T-cell (primary cell): ENCODE measurements at regions not wholly inside any gene's neighbourhood (a gene's known extent, or its start where the extent isn't known, plus 50 kb on each side); places are given as distances from the start of the nearest gene placed in this dataset.

Source experiments
- ATAC-seq, 4 experiments: fragments of 200-7000 bp in 3 of 4; fragments of 150-1000 bp in 1 of 4; cut with Tn5 transposase; replicated peaks in 1 of 4; 1 replicate in 3 of 4; 2 replicates in 1 of 4; pipeline ENCODE4 v1.10.0; 2021; ENCODE audit warnings: moderate library complexity in 3 of 4, mild to moderate bottlenecking in 2 of 4, moderate number of reproducible peaks in 1 of 4
- CTCF ChIA-PET, 2 donors: fragments of 300-600 bp; sonication (Branson Sonifier 250); formaldehyde crosslinking; loops; one replicate each; lab custom pipeline; 2022; ENCODE audit warnings: antibody characterized with exemption in 2 of 2; lab: Charles Lee
- POLR2A ChIA-PET, 2 donors: fragments of 300-600 bp; sonication (Branson Sonifier 250); formaldehyde crosslinking; loops; one replicate each; lab custom pipeline; 2022; ENCODE audit warnings: antibody characterized with exemption in 2 of 2; lab: Charles Lee
- DNase-seq, 35 experiments: peaks; one replicate each; pipeline versions ENCODE4 v3.0.0 to v3.0.0-alpha.2; 2013 to 2023
- H3K27ac ChIP-seq: one replicate; pipeline ENCODE4 v1.5.1; 2013; ENCODE audit warnings: low read length
- H3K27me3 ChIP-seq, 2 experiments: replicated peaks in 1 of 2; 1 replicate in 1 of 2; 2 replicates in 1 of 2; pipeline versions ENCODE4 v1.6.1 to v1.7.0; 2013; ENCODE audit warnings: low read length in 1 of 2, mixed read lengths in 1 of 2; ENCODE audit not compliant: control insufficient read depth in 2 of 2, insufficient read depth in 2 of 2; ENCODE audit errors: extremely low read depth in 1 of 2
- H3K36me3 ChIP-seq, 2 donors: 1 replicate in 1 of 2; 2 replicates in 1 of 2; pipeline versions ENCODE4 v1.6.1 to v1.7.0; 2013; ENCODE audit warnings: low read length in 1 of 2; ENCODE audit not compliant: control insufficient read depth in 2 of 2, insufficient read depth in 1 of 2; ENCODE audit errors: extremely low read depth in 1 of 2
- H3K4me1 ChIP-seq, 2 experiments: 1 replicate in 1 of 2; 2 replicates in 1 of 2; pipeline versions ENCODE4 v1.6.1 to v1.7.0; 2013; ENCODE audit warnings: low read length in 2 of 2, mixed read lengths in 1 of 2; ENCODE audit not compliant: insufficient read depth in 2 of 2, control insufficient read depth in 1 of 2; ENCODE audit errors: extremely low read depth in 1 of 2
- H3K4me3 ChIP-seq, 2 donors: 1 replicate in 1 of 2; 2 replicates in 1 of 2; pipeline versions ENCODE4 v1.5.1 to v1.7.0; 2013; ENCODE audit warnings: mild to moderate bottlenecking in 2 of 2, low read length in 1 of 2, moderate library complexity in 1 of 2; ENCODE audit not compliant: control insufficient read depth in 1 of 2; ENCODE audit errors: extremely low read depth in 1 of 2
- H3K9me3 ChIP-seq: 2 replicates; pipeline ENCODE4 v1.7.0; 2013
- H3K27ac Mint-ChIP-seq, 2 donors: one replicate each; pipeline ENCODE4 v1.8.0; 2020 to 2021; ENCODE audit warnings: mild to moderate bottlenecking in 2 of 2, mixed read lengths in 2 of 2
- H3K27me3 Mint-ChIP-seq, 2 donors: one replicate each; pipeline ENCODE4 v1.8.0; 2021 to 2022; ENCODE audit warnings: mixed read lengths in 2 of 2
- H3K36me3 Mint-ChIP-seq: one replicate; pipeline ENCODE4 v1.8.0; 2021; ENCODE audit warnings: mixed read lengths
- H3K4me1 Mint-ChIP-seq, 3 donors: one replicate each; pipeline ENCODE4 v1.8.0; 2020 to 2022; ENCODE audit warnings: mixed read lengths in 3 of 3, mild to moderate bottlenecking in 1 of 3
- H3K4me3 Mint-ChIP-seq, 3 donors: one replicate each; pipeline ENCODE4 v1.8.0; 2020 to 2022; ENCODE audit warnings: mild to moderate bottlenecking in 3 of 3, mixed read lengths in 3 of 3, moderate library complexity in 3 of 3
- H3K9me3 Mint-ChIP-seq, 3 donors: one replicate each; pipeline ENCODE4 v1.8.0; 2020 to 2022; ENCODE audit warnings: mixed read lengths in 3 of 3
- WGBS: methylation state at CpG from one replicate; pipeline ENCODE4 v1.1.5; 2013; ENCODE audit warnings: missing lambda C conversion rate; ENCODE audit not compliant: insufficient coverage; 5-methylcytosine and 5-hydroxymethylcytosine counted together

- POLR2A ChIA-PET = no interaction called here
- WGBS = no CpG with 5 or more reads among the region's 1 CpG
- no peaks in the 10 kb centered on the region for H3K36me3 Mint-ChIP-seq
- Histone ChIP-seq H3K9me3 (no peaks in the 10 kb centered on the region), H3K27me3 (peaks cover 0 to 5% of the 10 kb centered on the region in 2 experiments), H3K36me3 (no peaks in the 10 kb centered on the region), H3K4me3 (no peak overlapping the region), H3K4me1 (no peaks in the 10 kb centered on the region), H3K27ac (no peak overlapping the region)
- CTCF ChIA-PET = no interaction called here
- peaks cover 4 to 9% of the 10 kb centered on the region in 2 donors for H3K27me3 Mint-ChIP-seq
- DNase-seq (no peak), ATAC-seq (no peak)
- no peak overlapping the region for H3K4me3 Mint-ChIP-seq
- H3K9me3 Mint-ChIP-seq = no peaks in the 10 kb centered on the region
- H3K4me1 Mint-ChIP-seq = no peaks in the 10 kb centered on the region
- no peak overlapping the region for H3K27ac Mint-ChIP-seq
Measured at GRCh38 chr15:62828364-62828763, 214.2 kb upstream of the TPM1 start.

GRCh38 chr15:62832231-62832630, 210.3 kb upstream of the TPM1 start:
- ChIA-PET POLR2A (no interaction called here), CTCF (no interaction called here)
- Histone ChIP-seq H3K27ac (no peak overlapping the region), H3K4me1 (no peaks in the 10 kb centered on the region), H3K4me3 (no peak overlapping the region), H3K36me3 (no peaks in the 10 kb centered on the region), H3K9me3 (no peaks in the 10 kb centered on the region), H3K27me3 (no peaks in the 10 kb centered on the region)
- H3K36me3 Mint-ChIP-seq = no peaks in the 10 kb centered on the region
- no CpG with 5 or more reads among the region's 2 CpGs for WGBS
- no peaks in the 10 kb centered on the region for H3K9me3 Mint-ChIP-seq
- H3K4me1 Mint-ChIP-seq = no peaks in the 10 kb centered on the region
- no peak overlapping the region for H3K27ac Mint-ChIP-seq
- ATAC-seq (no peak), DNase-seq (no peak)
- H3K4me3 Mint-ChIP-seq = no peak overlapping the region
- peaks cover 2 to 4% of the 10 kb centered on the region in 2 donors for H3K27me3 Mint-ChIP-seq

DNA sequence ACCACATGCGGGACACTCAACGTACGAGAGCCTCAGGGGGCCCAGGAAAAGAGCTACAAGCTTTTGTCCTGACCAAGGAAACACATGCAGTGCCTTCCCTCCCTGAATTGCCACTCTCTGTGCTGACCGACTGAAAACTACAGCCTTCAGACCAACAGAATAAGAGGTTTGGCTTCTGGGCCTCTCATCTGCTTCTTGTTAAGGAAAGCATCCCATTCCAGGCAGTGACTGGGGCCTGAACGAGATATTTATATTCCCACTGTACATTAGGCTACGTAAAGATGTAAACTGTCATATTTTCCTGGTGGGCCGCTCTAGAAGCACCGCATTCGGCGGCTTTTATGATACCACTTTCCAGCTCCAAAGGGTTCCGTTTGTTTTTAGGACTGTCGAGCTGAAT, 208.9 kb upstream of the TPM1 start:
- H3K36me3 ChIP-seq = no peaks in the 10 kb centered on the region
- Mint-ChIP-seq H3K4me1 (no peaks in the 10 kb centered on the region), H3K9me3 (no peaks in the 10 kb centered on the region), H3K4me3 (no peak overlapping the region), H3K36me3 (no peaks in the 10 kb centered on the region), H3K27me3 (peaks cover 2 to 4% of the 10 kb centered on the region in 2 donors), H3K27ac (no peak overlapping the region)
- DNase-seq (no peak), ATAC-seq (no peak)
- no peaks in the 10 kb centered on the region for H3K9me3 ChIP-seq
- POLR2A ChIA-PET = no interaction called here
- H3K27me3 ChIP-seq = no peaks in the 10 kb centered on the region
- CTCF ChIA-PET = no interaction called here
- no peak overlapping the region for H3K27ac ChIP-seq
- no peak overlapping the region for H3K4me3 ChIP-seq
- 92% methylated on average over 12 of the region's 12 CpGs for WGBS
- H3K4me1 ChIP-seq = no peaks in the 10 kb centered on the region

GRCh38 chr15:62834686-62835329, 207.7 kb upstream of the TPM1 start:
- Mint-ChIP-seq H3K9me3 (no peaks in the 10 kb centered on the region), H3K4me1 (no peaks in the 10 kb centered on the region), H3K27me3 (peaks cover 2% of the 10 kb centered on the region in 2 donors), H3K36me3 (no peaks in the 10 kb centered on the region), H3K27ac (no peak overlapping the region), H3K4me3 (no peak overlapping the region)
- Histone ChIP-seq H3K27ac (no peak overlapping the region), H3K4me1 (no peaks in the 10 kb centered on the region), H3K4me3 (no peak overlapping the region), H3K36me3 (no peaks in the 10 kb centered on the region), H3K9me3 (no peaks in the 10 kb centered on the region), H3K27me3 (no peaks in the 10 kb centered on the region)
- DNase-seq (no peak), ATAC-seq (no peak)
- CTCF ChIA-PET = no interaction called here
- POLR2A ChIA-PET = no interaction called here
- WGBS = no CpG with 5 or more reads among the region's 7 CpGs

DNA sequence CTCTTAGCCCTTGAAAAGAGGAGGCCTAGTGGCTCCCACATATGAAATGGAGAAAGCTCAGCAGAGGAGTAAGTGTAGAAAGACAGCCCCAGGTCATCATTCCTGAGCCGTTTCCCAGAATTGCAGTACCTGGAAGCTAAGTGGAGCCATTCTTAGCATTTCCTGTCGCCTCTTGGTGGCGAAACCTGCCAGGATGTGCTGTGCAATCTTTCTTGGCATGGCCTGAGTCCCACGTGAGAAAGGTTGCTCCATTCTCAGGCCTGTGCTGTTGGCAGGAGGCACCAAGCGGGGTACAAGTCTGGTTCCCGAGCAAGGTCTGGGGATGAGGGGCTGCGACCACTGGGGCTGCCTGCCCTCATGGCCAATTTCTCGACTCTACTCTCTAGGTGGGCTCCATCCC, 207.2 kb upstream of the TPM1 start:
- H3K27me3 ChIP-seq = peaks cover 0 to 4% of the 10 kb centered on the region in 2 experiments
- Mint-ChIP-seq H3K9me3 (no peaks in the 10 kb centered on the region), H3K27me3 (peaks cover 0 to 2% of the 10 kb centered on the region in 2 donors), H3K4me3 (no peak overlapping the region), H3K27ac (no peak overlapping the region), H3K4me1 (no peaks in the 10 kb centered on the region), H3K36me3 (no peaks in the 10 kb centered on the region)
- ChIA-PET POLR2A (no interaction called here), CTCF (no interaction called here)
- ATAC-seq = no peak
- no peaks in the 10 kb centered on the region for H3K36me3 ChIP-seq
- H3K27ac ChIP-seq = no peak overlapping the region
- 85% methylated on average over 8 of the region's 8 CpGs for WGBS
- H3K4me3 ChIP-seq = no peak overlapping the region
- H3K4me1 ChIP-seq = no peaks in the 10 kb centered on the region
- no peaks in the 10 kb centered on the region for H3K9me3 ChIP-seq
- DNase-seq = no peak

DNA sequence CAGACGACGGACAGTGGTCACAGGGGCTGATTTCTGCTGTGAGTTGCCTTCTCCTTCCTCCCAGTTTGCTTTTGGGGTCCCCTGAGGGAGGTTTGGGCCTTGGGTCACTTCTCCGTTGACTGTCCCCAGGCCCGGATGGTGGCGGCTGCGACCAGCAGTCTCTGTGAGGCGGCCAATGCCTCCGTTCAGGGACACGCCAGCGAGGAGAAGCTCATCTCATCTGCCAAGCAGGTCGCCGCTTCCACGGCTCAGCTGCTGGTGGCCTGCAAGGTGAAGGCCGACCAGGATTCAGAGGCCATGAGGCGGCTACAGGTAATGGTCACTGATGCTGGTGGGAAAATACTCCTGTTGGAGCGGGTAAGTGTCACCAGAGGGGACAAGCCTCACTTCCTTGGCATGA, 206.8 kb upstream of the TPM1 start:
- no peaks in the 10 kb centered on the region for H3K9me3 Mint-ChIP-seq
- Histone ChIP-seq H3K4me1 (no peaks in the 10 kb centered on the region), H3K27ac (no peak overlapping the region), H3K4me3 (no peak overlapping the region), H3K27me3 (peaks cover 0 to 6% of the 10 kb centered on the region in 2 experiments), H3K9me3 (no peaks in the 10 kb centered on the region), H3K36me3 (no peaks in the 10 kb centered on the region)
- WGBS = 93% methylated on average over 14 of the region's 16 CpGs
- no peak overlapping the region for H3K27ac Mint-ChIP-seq
- no peak for ATAC-seq
- no peak overlapping the region for H3K4me3 Mint-ChIP-seq
- CTCF ChIA-PET = no interaction called here
- H3K27me3 Mint-ChIP-seq = peaks cover 0 to 2% of the 10 kb centered on the region in 2 donors
- no peaks in the 10 kb centered on the region for H3K4me1 Mint-ChIP-seq
- no peaks in the 10 kb centered on the region for H3K36me3 Mint-ChIP-seq
- POLR2A ChIA-PET = no interaction called here
- no peak for DNase-seq
